Thyroid gland (tissue), 4 donors: ENCODE measurements at regions not wholly inside any gene's neighbourhood (a gene's known extent, or its start where the extent isn't known, plus 50 kb on each side); places are given as distances from the start of the nearest gene placed in this dataset.
A peak's percentile ranks its signal among the peaks of the same experiment; 100 is the strongest.

ENCODE experiments used
- DNase-seq, 2 donors: peaks; one replicate each; pipeline ENCODE4 v3.0.0-alpha.2; 2019
- H3K27ac ChIP-seq, 3 donors: fragments of 200-600 bp; sonication (generic); 1 replicate in 2 of 3; 2 replicates in 1 of 3; pipeline ENCODE4 v1.5.1; 2016 to 2019; ENCODE audit warnings: mild to moderate bottlenecking in 1 of 3, moderate library complexity in 1 of 3
- H3K27me3 ChIP-seq: fragments of 200-600 bp; sonication (generic); one replicate; pipeline ENCODE4 v1.5.1; 2019
- H3K36me3 ChIP-seq, 2 donors: fragments of 200-600 bp; sonication (generic); one replicate each; pipeline ENCODE4 v1.5.1; 2016 to 2019
- H3K4me1 ChIP-seq, 2 donors: fragments of 200-600 bp; sonication (generic); one replicate each; pipeline ENCODE4 v1.5.1; 2017 to 2019
- H3K4me3 ChIP-seq, 3 donors: fragments of 200-600 bp; sonication (generic); replicated peaks in 1 of 3; 1 replicate in 2 of 3; 2 replicates in 1 of 3; pipeline ENCODE4 v1.5.1; 2016; ENCODE audit warnings: mild to moderate bottlenecking in 1 of 3
- H3K9me3 ChIP-seq: fragments of 200-600 bp; sonication (generic); one replicate; pipeline ENCODE4 v1.5.1; 2017
- CTCF ChIP-seq, 6 experiments: fragments of 200-600 bp in 3 of 6; fragments of 450-650 bp in 3 of 6; sonication (generic) in 3 of 6; IDR thresholded peaks; one replicate each; pipeline ENCODE4 v1.5.1; 2016 to 2019; ENCODE audit warnings: antibody characterized with exemption in 6 of 6, mild to moderate bottlenecking in 2 of 6, inconsistent platforms in 1 of 6, moderate library complexity in 1 of 6
- POLR2A ChIP-seq, 2 donors: fragments of 450-650 bp; IDR thresholded peaks; one replicate each; pipeline ENCODE4 v1.6.1; 2017; ENCODE audit warnings: antibody characterized with exemption in 2 of 2, mild to moderate bottlenecking in 2 of 2, moderate library complexity in 1 of 2
- WGBS, 2 donors: methylation state at CpG; one replicate each; pipeline ENCODE4 v1.1.5; 2017; 5-methylcytosine and 5-hydroxymethylcytosine counted together
- intact Hi-C: fragments of 100-400 bp; cut with DNase I; formaldehyde crosslinking; loops from one replicate; pipeline ENCODE4 v1.15.1; 2023

GRCh38 chr6:144349690-144350527 is 64.8 kb downstream of the UTRN start:
- Histone ChIP-seq H3K4me1 (peaks cover 54 to 93% of the 10 kb centered on the region in 2 donors), H3K9me3 (no peaks in the 10 kb centered on the region), H3K36me3 (no peaks in the 10 kb centered on the region), H3K27ac (peak overlapping the region; percentile 17 to 61 (median 54)), H3K4me3 (no peak overlapping the region), H3K27me3 (no peaks in the 10 kb centered on the region)
- WGBS, 2 donors = 17 to 32% methylated on average over 8 of the region's 8 CpGs
- TF ChIP-seq POLR2A (IDR thresholded peaks at IDR 0.05) (no peak), CTCF (IDR thresholded peaks at IDR 0.05) (no peak)
- no peak for DNase-seq
- intact Hi-C loops = no loop called here

GRCh38 chr6:144350528-144350880 is 65.4 kb downstream of the UTRN start:
- Histone ChIP-seq H3K27ac (peak overlapping the region; percentile 17 to 61 (median 54)), H3K27me3 (no peaks in the 10 kb centered on the region), H3K9me3 (no peaks in the 10 kb centered on the region), H3K4me3 (no peak overlapping the region), H3K4me1 (peaks cover 54 to 88% of the 10 kb centered on the region in 2 donors), H3K36me3 (no peaks in the 10 kb centered on the region)
- intact Hi-C loops = no loop called here
- no peak for TF ChIP-seq POLR2A (IDR thresholded peaks at IDR 0.05)
- TF ChIP-seq CTCF (IDR thresholded peaks at IDR 0.05) = no peak
- 59 to 75% methylated on average over 2 of the region's 2 CpGs for WGBS, 2 donors
- no peak for DNase-seq

- Histone ChIP-seq H3K27me3 (no peaks in the 10 kb centered on the region), H3K4me3 (no peak overlapping the region), H3K9me3 (no peaks in the 10 kb centered on the region), H3K4me1 (peaks cover 51 to 77% of the 10 kb centered on the region in 2 donors), H3K27ac (peak overlapping the region; percentile 14 to 54 (median 32)), H3K36me3 (no peaks in the 10 kb centered on the region)
- intact Hi-C loops = no loop called here
- DNase-seq = no peak
- TF ChIP-seq POLR2A (IDR thresholded peaks at IDR 0.05) (no peak), CTCF (IDR thresholded peaks at IDR 0.05) (no peak)
- WGBS, 2 donors = 62 to 72% methylated on average over 8 of the region's 8 CpGs
Measured at GRCh38 chr6:144351379-144352127, 66.4 kb downstream of the UTRN start.

- DNase-seq = no peak
- intact Hi-C loops = no loop called here
- H3K27ac ChIP-seq = peak overlapping the region in 2 of 3 donors; percentile 32 to 54
- H3K4me1 ChIP-seq = peaks cover 45 to 69% of the 10 kb centered on the region in 2 donors
- no peaks in the 10 kb centered on the region for H3K36me3 ChIP-seq
- no peaks in the 10 kb centered on the region for H3K27me3 ChIP-seq
- TF ChIP-seq CTCF (IDR thresholded peaks at IDR 0.05) = no peak
- TF ChIP-seq POLR2A (IDR thresholded peaks at IDR 0.05) = no peak
- no peak overlapping the region for H3K4me3 ChIP-seq
- WGBS, 2 donors = 87 to 93% methylated on average over 2 of the region's 2 CpGs
- no peaks in the 10 kb centered on the region for H3K9me3 ChIP-seq
Measured at GRCh38 chr6:144352331-144352730, 67.2 kb downstream of the UTRN start.

GRCh38 chr6:144353871-144354314 is 68.8 kb downstream of the UTRN start:
- peaks cover 43 to 54% of the 10 kb centered on the region in 2 donors for H3K4me1 ChIP-seq
- no peak overlapping the region for H3K4me3 ChIP-seq
- no peaks in the 10 kb centered on the region for H3K36me3 ChIP-seq
- H3K9me3 ChIP-seq = no peaks in the 10 kb centered on the region
- intact Hi-C loops = no loop called here
- peak overlapping the region in 1 of 3 donors; percentile 54 for H3K27ac ChIP-seq
- no peaks in the 10 kb centered on the region for H3K27me3 ChIP-seq
- WGBS, 2 donors = 89 to 95% methylated on average over 5 of the region's 5 CpGs
- no peak for DNase-seq
- TF ChIP-seq CTCF (IDR thresholded peaks at IDR 0.05) (no peak), POLR2A (IDR thresholded peaks at IDR 0.05) (no peak)
